Right atrium auricular region (tissue), 2 donors: ENCODE measurements at regions not wholly inside any gene's neighbourhood (a gene's known extent, or its start where the extent isn't known, plus 50 kb on each side); places are given as distances from the start of the nearest gene placed in this dataset.

ENCODE experiments used
- DNase-seq: peaks from one replicate; pipeline ENCODE4 v3.0.0-alpha.2; 2019; ENCODE audit warnings: low spot score
- H3K27ac ChIP-seq, 2 donors: fragments of 200-600 bp; sonication (generic); 1 replicate in 1 of 2; 2 replicates in 1 of 2; pipeline ENCODE4 v1.5.1; 2016 to 2019
- H3K27me3 ChIP-seq, 2 donors: fragments of 200-600 bp; sonication (generic); one replicate each; pipeline versions ENCODE4 v1.5.1 to v1.6.0; 2017 to 2019
- H3K36me3 ChIP-seq: fragments of 200-600 bp; sonication (generic); one replicate; pipeline ENCODE4 v1.5.1; 2016
- H3K4me1 ChIP-seq, 2 donors: fragments of 200-600 bp; sonication (generic); one replicate each; pipeline versions ENCODE4 v1.5.1 to v1.6.0; 2017 to 2019
- H3K4me3 ChIP-seq, 2 donors: fragments of 200-600 bp; sonication (generic); 1 replicate in 1 of 2; 2 replicates in 1 of 2; pipeline ENCODE4 v1.5.1; 2017 to 2019; ENCODE audit warnings: mild to moderate bottlenecking in 1 of 2, moderate library complexity in 1 of 2
- H3K9me3 ChIP-seq, 2 donors: fragments of 200-600 bp; sonication (generic); one replicate each; pipeline ENCODE4 v1.5.1; 2019
- CTCF ChIP-seq, 2 donors: fragments of 200-600 bp; sonication (generic); IDR thresholded peaks; one replicate each; pipeline ENCODE4 v1.5.1; 2019; ENCODE audit warnings: antibody characterized with exemption in 2 of 2

GRCh38 chr1:69163241-69163640 lies 404.5 kb upstream of the LRRC7 start:
- H3K27ac ChIP-seq = no peak overlapping the region
- no peaks in the 10 kb centered on the region for H3K4me1 ChIP-seq
- H3K36me3 ChIP-seq = no peaks in the 10 kb centered on the region
- no peak for TF ChIP-seq CTCF (IDR thresholded peaks at IDR 0.05)
- no peak for DNase-seq
- no peaks in the 10 kb centered on the region for H3K9me3 ChIP-seq
- no peaks in the 10 kb centered on the region for H3K27me3 ChIP-seq
- H3K4me3 ChIP-seq = no peak overlapping the region

- Histone ChIP-seq H3K4me3 (no peak overlapping the region), H3K27me3 (no peaks in the 10 kb centered on the region), H3K36me3 (no peaks in the 10 kb centered on the region), H3K27ac (no peak overlapping the region), H3K9me3 (no peaks in the 10 kb centered on the region), H3K4me1 (no peaks in the 10 kb centered on the region)
- DNase-seq = no peak
- no peak for TF ChIP-seq CTCF (IDR thresholded peaks at IDR 0.05)
Measured at GRCh38 chr1:69163779-69164178, 403.9 kb upstream of the LRRC7 start.

GRCh38 chr1:69167876-69168275 lies 399.8 kb upstream of the LRRC7 start:
- DNase-seq = no peak
- Histone ChIP-seq H3K27ac (no peak overlapping the region), H3K27me3 (no peaks in the 10 kb centered on the region), H3K36me3 (no peaks in the 10 kb centered on the region), H3K4me1 (no peaks in the 10 kb centered on the region), H3K4me3 (no peak overlapping the region), H3K9me3 (no peaks in the 10 kb centered on the region)
- no peak for TF ChIP-seq CTCF (IDR thresholded peaks at IDR 0.05)

GRCh38 chr1:69171248-69171647 lies 396.5 kb upstream of the LRRC7 start:
- no peaks in the 10 kb centered on the region for H3K4me1 ChIP-seq
- no peaks in the 10 kb centered on the region for H3K27me3 ChIP-seq
- H3K4me3 ChIP-seq = no peak overlapping the region
- no peak overlapping the region for H3K27ac ChIP-seq
- H3K9me3 ChIP-seq = no peaks in the 10 kb centered on the region
- DNase-seq = no peak
- TF ChIP-seq CTCF (IDR thresholded peaks at IDR 0.05) = no peak
- H3K36me3 ChIP-seq = no peaks in the 10 kb centered on the region

- TF ChIP-seq CTCF (IDR thresholded peaks at IDR 0.05) = no peak
- Histone ChIP-seq H3K27ac (no peak overlapping the region), H3K4me1 (no peaks in the 10 kb centered on the region)
Measured at GRCh38 chr1:69172003-69173000, 395.4 kb upstream of the LRRC7 start.

More at GRCh38 chr1:69172003-69173000, 395.4 kb upstream of the LRRC7 start:
- no peaks in the 10 kb centered on the region for H3K9me3 ChIP-seq
- no peak for DNase-seq
- no peak overlapping the region for H3K4me3 ChIP-seq
- no peaks in the 10 kb centered on the region for H3K27me3 ChIP-seq
- H3K36me3 ChIP-seq = no peaks in the 10 kb centered on the region
